IMR-90 (cell line): ENCODE measurements at regions not wholly inside any gene's neighbourhood (a gene's known extent, or its start where the extent isn't known, plus 50 kb on each side); places are given as distances from the start of the nearest gene placed in this dataset.
"Not testable (repeated sequence)": the region's sequence is repeated elsewhere in the genome, so short reads cannot be mapped to it uniquely, and the experiment has no call there.

Experiments used
- ATAC-seq: fragments of 200-7000 bp; cut with Tn5 transposase; 2 replicates; pipeline ENCODE4 v1.9.1; 2020; ENCODE audit warnings: low read depth, mild to moderate bottlenecking, moderate library complexity
- BruUV-seq: library from RNA; stranded (reverse); fragments of 400-500 nt; replicated peaks from 2 replicates; lab custom pipeline; 2021; lab: Mats Ljungman, UMichigan
- CTCF ChIA-PET: fragments of 300-600 bp; formaldehyde crosslinking; extraction: SDS; loops from one replicate; lab custom pipeline; 2021; ENCODE audit warnings: antibody characterized with exemption; lab: Yijun Ruan, JAX
- POLR2A ChIA-PET: fragments of 300-600 bp; sonication (Branson Sonifier 250); formaldehyde crosslinking; loops from one replicate; lab custom pipeline; 2022; ENCODE audit warnings: antibody characterized with exemption; ENCODE audit not compliant: unreplicated experiment; lab: Charles Lee
- DNase-seq: peaks from one replicate; pipeline ENCODE4 v3.0.0; 2013
- H2AFZ ChIP-seq: replicated peaks from 2 replicates; pipeline ENCODE3; 2013; ENCODE audit warnings: low read length, mild to moderate bottlenecking; ENCODE audit not compliant: poor library complexity
- H2AK5ac ChIP-seq: 2 replicates; pipeline ENCODE4 v1.6.1; 2013; ENCODE audit warnings: low read depth, low read length, inconsistent platforms
- H2AK9ac ChIP-seq: replicated peaks from 2 replicates; pipeline ENCODE3; 2013; ENCODE audit warnings: mild to moderate bottlenecking, low read depth, low read length, moderate library complexity; ENCODE audit not compliant: poor library complexity
- H2BK120ac ChIP-seq: 2 replicates; pipeline ENCODE4 v1.6.1; 2013; ENCODE audit warnings: low read depth, low read length, inconsistent platforms
- H2BK15ac ChIP-seq: 3 replicates; pipeline ENCODE4 v1.6.1; 2013; ENCODE audit warnings: low read depth, low read length, inconsistent platforms
- H2BK20ac ChIP-seq: 2 replicates; pipeline ENCODE4 v1.6.1; 2013; ENCODE audit warnings: low read depth, mild to moderate bottlenecking, inconsistent platforms, low read length, moderate library complexity
- H2BK5ac ChIP-seq: 2 replicates; pipeline ENCODE4 v1.6.1; 2013; ENCODE audit warnings: mild to moderate bottlenecking, low read depth, low read length, inconsistent platforms; ENCODE audit not compliant: poor library complexity, severe bottlenecking
- H3K14ac ChIP-seq: replicated peaks from 2 replicates; pipeline ENCODE4 v1.6.1; 2013; ENCODE audit warnings: low read depth, low read length, inconsistent platforms
- H3K18ac ChIP-seq: 2 replicates; pipeline ENCODE4 v1.6.1; 2013; ENCODE audit warnings: low read depth, low read length, control low read depth
- H3K23ac ChIP-seq: 2 replicates; pipeline ENCODE4 v1.6.1; 2013; ENCODE audit warnings: low read depth, low read length, inconsistent platforms
- H3K27ac ChIP-seq: 2 replicates; pipeline ENCODE4 v1.5.1; 2013; ENCODE audit warnings: mild to moderate bottlenecking, control low read depth, low read length; ENCODE audit not compliant: insufficient read depth
- H3K27me3 ChIP-seq: 2 replicates; pipeline ENCODE4 v1.6.1; 2013; ENCODE audit warnings: low read length; ENCODE audit not compliant: control insufficient read depth, insufficient read depth
- H3K36me3 ChIP-seq: 2 replicates; pipeline ENCODE4 v1.6.1; 2013; ENCODE audit warnings: low read length, mixed read lengths; ENCODE audit not compliant: control insufficient read depth, insufficient read depth
- H3K4ac ChIP-seq: 2 replicates; pipeline ENCODE4 v1.6.1; 2013; ENCODE audit warnings: low read depth, low read length, inconsistent platforms
- H3K4me1 ChIP-seq: 2 replicates; pipeline ENCODE4 v1.6.1; 2013; ENCODE audit warnings: low read length, mixed read lengths; ENCODE audit not compliant: control insufficient read depth, insufficient read depth
- H3K4me2 ChIP-seq: 2 replicates; pipeline ENCODE4 v1.6.1; 2013; ENCODE audit warnings: low read depth, mild to moderate bottlenecking, control low read depth, low read length, moderate library complexity
- H3K4me3 ChIP-seq: 2 replicates; pipeline ENCODE4 v1.5.1; 2013; ENCODE audit warnings: low read depth, mild to moderate bottlenecking, control low read depth, low read length, moderate library complexity; ENCODE audit not compliant: insufficient read depth
- H3K56ac ChIP-seq: 2 replicates; pipeline ENCODE4 v1.6.1; 2013; ENCODE audit warnings: low read length, inconsistent platforms; ENCODE audit not compliant: insufficient read depth; ENCODE audit errors: extremely low read depth
- H3K79me1 ChIP-seq, 2 experiments: 2 replicates each; pipeline ENCODE4 v1.6.1; 2013; ENCODE audit warnings: low read length in 2 of 2, inconsistent platforms in 1 of 2, low read depth in 1 of 2
- H3K9ac ChIP-seq: 2 replicates; pipeline ENCODE4 v1.6.1; 2013; ENCODE audit warnings: low read depth, low read length, control low read depth
- H3K9me1 ChIP-seq: 2 replicates; pipeline ENCODE4 v1.6.1; 2013; ENCODE audit warnings: low read length, inconsistent platforms; ENCODE audit not compliant: insufficient read depth
- H3K9me3 ChIP-seq: 2 replicates; pipeline ENCODE4 v1.6.1; 2013; ENCODE audit warnings: low read length; ENCODE audit not compliant: control insufficient read depth, insufficient read depth
- H4K20me1 ChIP-seq: 2 replicates; pipeline ENCODE4 v1.6.1; 2013; ENCODE audit warnings: low read length, inconsistent platforms; ENCODE audit not compliant: insufficient read depth
- H4K5ac ChIP-seq: 2 replicates; pipeline ENCODE4 v1.6.1; 2013; ENCODE audit warnings: mild to moderate bottlenecking, low read depth, low read length, control low read depth
- H4K8ac ChIP-seq, 2 experiments: 2 replicates each; pipeline ENCODE4 v1.6.1; 2013; ENCODE audit warnings: low read depth in 2 of 2, low read length in 2 of 2, control low read depth in 1 of 2, inconsistent platforms in 1 of 2
- H4K91ac ChIP-seq: 2 replicates; pipeline ENCODE4 v1.6.1; 2013; ENCODE audit warnings: low read depth, low read length, inconsistent platforms; ENCODE audit not compliant: insufficient read depth
- WGBS, 2 experiments: methylation state at CpG; one replicate each; pipeline versions ENCODE4 v1.1.5 to v1.1.7; 2013; ENCODE audit warnings: missing lambda C conversion rate in 2 of 2; ENCODE audit not compliant: insufficient read length in 1 of 2; ENCODE audit errors: extremely low coverage in 2 of 2; 5-methylcytosine and 5-hydroxymethylcytosine counted together
- dilution Hi-C: fragments of 300-500 bp; cut with HindIII; formaldehyde crosslinking; loops from one replicate; pipeline ENCODE4 v1.14.3; 2018; ENCODE audit warnings: low sequenced_read_pairs; ENCODE audit not compliant: unreplicated experiment
- in situ Hi-C: fragments of 300-500 bp; cut with MboI; formaldehyde crosslinking; loops from 3 replicates; pipeline ENCODE4 v1.14.3; 2019; ENCODE audit warnings: low sequenced_read_pairs, inconsistent platforms, mixed read lengths
- intact Hi-C: fragments of 100-400 bp; cut with micrococcal nuclease; formaldehyde crosslinking; loops from 2 replicates; pipeline ENCODE4 v1.10.0; 2022

DNA sequence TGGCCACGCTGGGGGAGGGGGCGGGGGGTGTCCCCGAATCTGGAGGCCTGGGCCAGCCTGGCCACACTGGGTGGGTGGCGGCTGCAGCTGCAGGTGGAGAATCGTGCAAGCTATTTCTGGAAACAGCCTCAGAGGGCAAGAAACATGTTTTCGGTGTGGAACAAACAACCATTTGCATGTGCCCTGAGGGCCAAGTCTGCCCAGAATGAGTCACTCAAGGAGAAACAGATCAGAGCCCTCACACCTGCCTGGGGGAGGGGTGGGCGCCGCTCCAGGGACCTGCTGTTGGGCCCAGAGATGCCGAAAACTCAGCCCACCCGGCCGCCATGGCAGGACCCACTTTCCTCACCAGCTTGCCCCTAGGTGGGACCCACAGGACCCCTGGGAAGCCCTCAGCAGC is 170.0 kb downstream of the TMEM121 start:
- H2BK15ac ChIP-seq, H4K5ac ChIP-seq, H3K4me3 ChIP-seq, H2BK5ac ChIP-seq, H4K20me1 ChIP-seq, H2AK5ac ChIP-seq, H3K14ac ChIP-seq, H3K27ac ChIP-seq, H3K4ac ChIP-seq, H3K9me3 ChIP-seq, BruUV-seq, H4K8ac ChIP-seq, H3K4me2 ChIP-seq, ATAC-seq, CTCF ChIA-PET, DNase-seq, H3K23ac ChIP-seq, H3K56ac ChIP-seq, H2BK20ac ChIP-seq, H3K79me1 ChIP-seq, H3K18ac ChIP-seq, H2AFZ ChIP-seq, H3K9me1 ChIP-seq, in situ Hi-C loops, H3K4me1 ChIP-seq, intact Hi-C loops, H2BK120ac ChIP-seq, dilution Hi-C loops, H4K91ac ChIP-seq, H3K9ac ChIP-seq, H3K27me3 ChIP-seq, H2AK9ac ChIP-seq, POLR2A ChIA-PET, H3K36me3 ChIP-seq: not testable (repeated sequence)
- WGBS, 2 experiments: no CpG with 5 or more reads among the region's 11 CpGs

DNA sequence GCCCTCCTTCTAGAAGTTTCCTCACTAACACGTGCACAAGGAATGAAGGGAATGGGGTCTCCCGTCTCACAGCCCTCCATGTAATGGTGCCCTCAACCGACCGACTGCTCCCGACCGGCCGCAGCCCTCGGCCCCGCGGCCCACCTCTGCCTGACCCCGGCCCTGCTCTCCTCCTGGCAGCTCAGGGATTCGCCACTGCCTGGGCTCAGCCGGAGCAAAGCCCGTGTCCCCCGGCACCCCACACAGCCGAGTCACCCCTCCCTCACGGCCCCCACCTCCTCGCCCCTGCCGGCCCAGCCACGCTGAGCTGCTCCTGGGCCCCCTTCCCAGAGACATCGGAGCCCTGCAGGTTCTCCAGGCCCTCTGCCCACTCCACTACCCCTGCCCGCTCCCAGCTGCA is 171.0 kb downstream of the TMEM121 start:
- H3K36me3 ChIP-seq, intact Hi-C loops, DNase-seq, H2BK5ac ChIP-seq, H3K9me3 ChIP-seq, H3K4me2 ChIP-seq, H3K79me1 ChIP-seq, H2AK5ac ChIP-seq, H2BK120ac ChIP-seq, BruUV-seq, H4K5ac ChIP-seq, H3K27ac ChIP-seq, H4K8ac ChIP-seq, H3K18ac ChIP-seq, H3K9ac ChIP-seq, H2AFZ ChIP-seq, H2BK20ac ChIP-seq, H3K9me1 ChIP-seq, H3K4me3 ChIP-seq, CTCF ChIA-PET, in situ Hi-C loops, H3K14ac ChIP-seq, H3K4ac ChIP-seq, H4K91ac ChIP-seq, POLR2A ChIA-PET, H3K27me3 ChIP-seq, H3K4me1 ChIP-seq, ATAC-seq, H4K20me1 ChIP-seq, H2AK9ac ChIP-seq, dilution Hi-C loops, H3K56ac ChIP-seq, H2BK15ac ChIP-seq, H3K23ac ChIP-seq: not testable (repeated sequence)
- WGBS, 2 experiments: no CpG with 5 or more reads among the region's 22 CpGs
